H1 (cell line): ENCODE measurements at regions not wholly inside any gene's neighbourhood (a gene's known extent, or its start where the extent isn't known, plus 50 kb on each side); places are given as distances from the start of the nearest gene placed in this dataset.

Experiments
- CTCF ChIA-PET: fragments of 300-600 bp; sonication (Branson Sonifier 250); formaldehyde crosslinking; loops from one replicate; lab custom pipeline; 2021; ENCODE audit not compliant: partially characterized antibody; lab: Charles Lee
- POLR2A ChIA-PET: fragments of 300-600 bp; sonication (Branson Sonifier 250); formaldehyde crosslinking; loops from one replicate; lab custom pipeline; 2021; ENCODE audit warnings: inconsistent platforms; ENCODE audit not compliant: partially characterized antibody; lab: Charles Lee
- DNase-seq, 2 experiments: peaks; one replicate each; pipeline versions ENCODE4 v3.0.0 to v3.0.0-alpha.2; 2010 to 2022; ENCODE audit warnings: low spot score in 2 of 2, low read depth in 1 of 2, mixed read lengths in 1 of 2
- FAIRE-seq: peaks from 2 replicates; lab custom pipeline; 2011; peaks lifted over from hg19 to GRCh38; lab: Jason Lieb, UNC
- H2AFZ ChIP-seq: 2 replicates; pipeline ENCODE4 v1.8.1; 2012; ENCODE audit warnings: low read length, inconsistent platforms
- H2AK5ac ChIP-seq: 2 replicates; pipeline ENCODE4 v1.6.1; 2013; ENCODE audit warnings: low read depth, low read length
- H2BK120ac ChIP-seq: replicated peaks from 2 replicates; pipeline ENCODE3; 2013; ENCODE audit warnings: low read depth, low read length, inconsistent platforms
- H2BK12ac ChIP-seq: 2 replicates; pipeline ENCODE4 v1.6.1; 2013; ENCODE audit warnings: low read depth, low read length
- H2BK15ac ChIP-seq: 2 replicates; pipeline ENCODE4 v1.6.1; 2013; ENCODE audit warnings: low read length
- H2BK20ac ChIP-seq: 2 replicates; pipeline ENCODE4 v1.6.1; 2013; ENCODE audit warnings: low read length
- H2BK5ac ChIP-seq: 2 replicates; pipeline ENCODE4 v1.6.1; 2013; ENCODE audit warnings: low read depth, low read length
- H3K14ac ChIP-seq: 2 replicates; pipeline ENCODE4 v1.6.1; 2013; ENCODE audit warnings: inconsistent platforms; ENCODE audit not compliant: insufficient read length
- H3K18ac ChIP-seq: 2 replicates; pipeline ENCODE4 v1.6.1; 2013; ENCODE audit warnings: low read length; ENCODE audit errors: extremely low read depth
- H3K23ac ChIP-seq: 2 replicates; pipeline ENCODE4 v1.6.1; 2013; ENCODE audit warnings: inconsistent platforms; ENCODE audit not compliant: insufficient read length
- H3K23me2 ChIP-seq: 2 replicates; pipeline ENCODE4 v1.6.1; 2013; ENCODE audit warnings: low read depth, low read length
- H3K27ac ChIP-seq: 2 replicates; pipeline ENCODE4 v1.6.1; 2011; ENCODE audit warnings: low read depth, low read length, inconsistent platforms
- H3K27me3 ChIP-seq, 4 experiments: replicated peaks in 1 of 4; 1 replicate in 1 of 4; 2 replicates in 3 of 4; pipeline versions ENCODE4 v1.6.1 to v1.8.1; 2011 to 2013; ENCODE audit warnings: low read length in 3 of 4, mild to moderate bottlenecking in 3 of 4, inconsistent platforms in 2 of 4, mixed read lengths in 2 of 4, moderate library complexity in 1 of 4; ENCODE audit not compliant: control insufficient read depth in 3 of 4, insufficient read depth in 3 of 4; ENCODE audit errors: extremely low read depth in 1 of 4
- H3K36me3 ChIP-seq, 4 experiments: 2 replicates each; pipeline versions ENCODE4 v1.6.1 to v1.8.1; 2011 to 2013; ENCODE audit warnings: mild to moderate bottlenecking in 4 of 4, low read length in 3 of 4, moderate library complexity in 2 of 4, control low read depth in 1 of 4, inconsistent platforms in 1 of 4; ENCODE audit not compliant: insufficient read depth in 4 of 4, control insufficient read depth in 2 of 4
- H3K4ac ChIP-seq: replicated peaks from 2 replicates; pipeline ENCODE3; 2013; ENCODE audit warnings: low read length, low read depth, mixed read lengths, inconsistent platforms; ENCODE audit not compliant: insufficient read length
- H3K4me1 ChIP-seq, 4 experiments: replicated peaks in 1 of 4; 1 replicate in 1 of 4; 2 replicates in 3 of 4; pipeline versions ENCODE4 v1.6.1 to v1.8.1; 2011 to 2013; ENCODE audit warnings: low read length in 3 of 4, inconsistent platforms in 2 of 4, mixed read lengths in 1 of 4; ENCODE audit not compliant: insufficient read depth in 4 of 4, control insufficient read depth in 3 of 4
- H3K4me2 ChIP-seq, 2 experiments: 2 replicates each; pipeline versions ENCODE4 v1.6.1 to v1.8.1; 2011 to 2013; ENCODE audit warnings: low read depth in 2 of 2, low read length in 2 of 2, control low read depth in 1 of 2, inconsistent platforms in 1 of 2, mild to moderate bottlenecking in 1 of 2; ENCODE audit not compliant: insufficient read depth in 1 of 2
- H3K4me3 ChIP-seq, 4 experiments: fragments of 200-600, 300-600 bp in 1 of 4; sonication (generic), shearing (Covaris generic), sonication (Bioruptor Twin) in 1 of 4; 2 replicates each; pipeline versions ENCODE4 v1.5.1 to v1.8.1; 2011 to 2016; ENCODE audit warnings: low read length in 4 of 4, low read depth in 3 of 4, control low read depth in 2 of 4, inconsistent platforms in 2 of 4, mild to moderate bottlenecking in 2 of 4, mixed read lengths in 1 of 4, moderate library complexity in 1 of 4; ENCODE audit not compliant: insufficient read depth in 2 of 4; ENCODE audit errors: extremely low read depth in 1 of 4
- H3K56ac ChIP-seq: replicated peaks from 2 replicates; pipeline ENCODE3; 2013; ENCODE audit warnings: low read depth, mild to moderate bottlenecking, mixed read lengths, low read length, inconsistent platforms; ENCODE audit not compliant: insufficient read length
- H3K79me1 ChIP-seq: 2 replicates; pipeline ENCODE4 v1.6.1; 2013; ENCODE audit warnings: low read depth, low read length, control low read depth
- H3K79me2 ChIP-seq, 2 experiments: 2 replicates each; pipeline versions ENCODE4 v1.6.1 to v1.8.1; 2012 to 2013; ENCODE audit warnings: low read length in 2 of 2, mild to moderate bottlenecking in 2 of 2, inconsistent platforms in 1 of 2; ENCODE audit not compliant: insufficient read depth in 2 of 2, control insufficient read depth in 1 of 2
- H3K9ac ChIP-seq, 4 experiments: replicated peaks in 1 of 4; 1 replicate in 1 of 4; 2 replicates in 3 of 4; pipeline versions ENCODE4 v1.6.1 to v1.8.1; 2011 to 2013; ENCODE audit warnings: low read depth in 3 of 4, low read length in 3 of 4, control low read depth in 2 of 4, mild to moderate bottlenecking in 2 of 4, moderate library complexity in 2 of 4, inconsistent platforms in 1 of 4; ENCODE audit errors: extremely low read depth in 1 of 4
- H3K9me3 ChIP-seq, 2 experiments: 2 replicates each; pipeline versions ENCODE4 v1.6.1 to v1.8.1; 2012 to 2013; ENCODE audit warnings: mild to moderate bottlenecking in 2 of 2, moderate library complexity in 2 of 2, control low read depth in 1 of 2, inconsistent platforms in 1 of 2, low read depth in 1 of 2, low read length in 1 of 2, mixed read lengths in 1 of 2; ENCODE audit not compliant: insufficient read depth in 2 of 2
- H4K20me1 ChIP-seq, 2 experiments: replicated peaks in 1 of 2; 2 replicates each; pipeline versions ENCODE3 to v1.8.1; 2011 to 2013; ENCODE audit warnings: inconsistent platforms in 2 of 2, low read length in 2 of 2, mild to moderate bottlenecking in 1 of 2; ENCODE audit not compliant: insufficient read depth in 2 of 2, control insufficient read depth in 1 of 2
- H4K5ac ChIP-seq: 2 replicates; pipeline ENCODE4 v1.6.1; 2013; ENCODE audit warnings: low read length, low read depth, mixed read lengths, inconsistent platforms; ENCODE audit not compliant: insufficient read length
- H4K8ac ChIP-seq: 2 replicates; pipeline ENCODE4 v1.8.0; 2013; ENCODE audit warnings: mild to moderate bottlenecking, moderate library complexity, low read length, inconsistent platforms; ENCODE audit not compliant: insufficient read depth; ENCODE audit errors: extremely low read depth
- H4K91ac ChIP-seq: replicated peaks from 2 replicates; pipeline ENCODE3; 2013; ENCODE audit warnings: low read length, mixed read lengths, inconsistent platforms; ENCODE audit not compliant: insufficient read length
- SRF ChIP-seq: IDR thresholded peaks from 2 replicates; pipeline ENCODE4 v1.6.1; 2011; ENCODE audit warnings: mild to moderate bottlenecking, low read depth, low read length, moderate library complexity
- YY1 ChIP-seq: IDR thresholded peaks from 2 replicates; pipeline ENCODE4 v1.6.1; 2011; ENCODE audit warnings: low read depth, mild to moderate bottlenecking, low read length
- WGBS, 2 experiments: shearing (Covaris generic) in 1 of 2; methylation state at CpG; one replicate each; pipeline versions ENCODE4 v1.1.6 to v1.1.7; 2013 to 2015; ENCODE audit warnings: low lambda C conversion rate in 2 of 2, mixed read lengths in 2 of 2, inconsistent platforms in 1 of 2, low coverage in 1 of 2, missing lambda C conversion rate in 1 of 2; ENCODE audit not compliant: insufficient replicate concordance in 2 of 2, insufficient coverage in 1 of 2, insufficient read length in 1 of 2; ENCODE audit errors: extremely low coverage in 1 of 2, missing lambda C conversion rate in 1 of 2; 5-methylcytosine and 5-hydroxymethylcytosine counted together

- Histone ChIP-seq H4K8ac (no peak overlapping the region), H2AFZ (no peak overlapping the region), H3K4me1 (peaks cover 0 to 3% (median 0%) of the 10 kb centered on the region in 4 experiments; a peak in 1 of 7 replicates), H3K14ac (no peak overlapping the region), H4K5ac (no peak overlapping the region), H3K36me3 (no peaks in the 10 kb centered on the region), H3K4ac (no peak overlapping the region), H4K91ac (no peak overlapping the region), H3K4me2 (no peak overlapping the region), H4K20me1 (peaks cover 0 to 2% of the 10 kb centered on the region in 2 experiments), H2BK120ac (no peak overlapping the region), H3K23ac (no peak overlapping the region), H3K4me3 (no peak overlapping the region), H3K79me2 (no peaks in the 10 kb centered on the region), H3K56ac (no peak overlapping the region), H3K79me1 (no peaks in the 10 kb centered on the region), H2BK12ac (no peak overlapping the region), H2BK20ac (no peak overlapping the region), H3K9me3 (no peaks in the 10 kb centered on the region), H3K18ac (no peak overlapping the region), H2AK5ac (no peak overlapping the region), H3K27me3 (no peaks in the 10 kb centered on the region; a peak in 1 of 7 replicates), H2BK5ac (no peak overlapping the region), H2BK15ac (0 out of 2 replicates have a peak overlapping the region, but pooled peaks have one; percentile 48), H3K23me2 (no peaks in the 10 kb centered on the region), H3K27ac (no peak overlapping the region), H3K9ac (no peak overlapping the region)
- FAIRE-seq (no peak), DNase-seq (no peak)
- TF ChIP-seq YY1: peak; percentile 92
- no peak for TF ChIP-seq SRF
- 85% methylated on average over 2 of the region's 2 CpGs; no CpG with 5 or more reads in 1 of the 2 experiments for WGBS, 2 experiments
- POLR2A ChIA-PET: interaction anchor here (1.4 kb wide), 1 partner anchor 10 kb away, joined by 4 read pairs; no protein-coding TSS in a partner anchor
- CTCF ChIA-PET: interaction anchor here (0.6 to 1.1 kb wide), 2 partner anchors 86 to 98 kb away, joined by 3 to 4 read pairs; no protein-coding TSS in a partner anchor
Observed at GRCh38 chr12:113559466-113559865, 87.8 kb upstream of the LHX5 start.
